Mesothelial cell of epicardium (in vitro differentiated cells): ENCODE measurements at regions not wholly inside any gene's neighbourhood (a gene's known extent, or its start where the extent isn't known, plus 50 kb on each side); places are given as distances from the start of the nearest gene placed in this dataset.
A peak's percentile ranks its signal among the peaks of the same experiment; 100 is the strongest.

Experiments used
- DNase-seq, 2 experiments: peaks; one replicate each; pipeline ENCODE4 v3.0.0; 2021; ENCODE audit warnings: low spot score in 2 of 2; ENCODE audit not compliant: unreplicated experiment in 2 of 2
- H3K27ac Mint-ChIP-seq: 2 replicates; pipeline ENCODE4 v1.8.0; 2021; ENCODE audit warnings: mixed read lengths
- H3K27me3 Mint-ChIP-seq: 2 replicates; pipeline ENCODE4 v1.8.0; 2021; ENCODE audit warnings: low read depth, mixed read lengths
- H3K36me3 Mint-ChIP-seq: 2 replicates; pipeline ENCODE4 v1.8.0; 2021; ENCODE audit warnings: mixed read lengths
- H3K4me1 Mint-ChIP-seq: 2 replicates; pipeline ENCODE4 v1.8.0; 2021; ENCODE audit warnings: mixed read lengths
- H3K4me3 Mint-ChIP-seq: 2 replicates; pipeline ENCODE4 v1.8.0; 2021; ENCODE audit warnings: mild to moderate bottlenecking, moderate library complexity, mixed read lengths
- H3K9me3 Mint-ChIP-seq: 2 replicates; pipeline ENCODE4 v1.8.0; 2021; ENCODE audit warnings: mixed read lengths
- CTCF ChIP-seq: fragments of 200-600 bp; sonication (generic); IDR thresholded peaks from one replicate; pipeline ENCODE4 v1.5.0; 2021; ENCODE audit warnings: antibody characterized with exemption; ENCODE audit not compliant: unreplicated experiment

GRCh38 chr11:38476808-38477575 is 1879.0 kb upstream of the RAG2 start:
- no peaks in the 10 kb centered on the region for H3K4me1 Mint-ChIP-seq
- H3K36me3 Mint-ChIP-seq: no peaks in the 10 kb centered on the region
- H3K9me3 Mint-ChIP-seq: peaks cover 7% of the 10 kb centered on the region
- no peak overlapping the region for H3K27ac Mint-ChIP-seq
- DNase-seq: no peak
- no peak overlapping the region for H3K4me3 Mint-ChIP-seq
- TF ChIP-seq CTCF: no peak
- H3K27me3 Mint-ChIP-seq: no peaks in the 10 kb centered on the region

DNA sequence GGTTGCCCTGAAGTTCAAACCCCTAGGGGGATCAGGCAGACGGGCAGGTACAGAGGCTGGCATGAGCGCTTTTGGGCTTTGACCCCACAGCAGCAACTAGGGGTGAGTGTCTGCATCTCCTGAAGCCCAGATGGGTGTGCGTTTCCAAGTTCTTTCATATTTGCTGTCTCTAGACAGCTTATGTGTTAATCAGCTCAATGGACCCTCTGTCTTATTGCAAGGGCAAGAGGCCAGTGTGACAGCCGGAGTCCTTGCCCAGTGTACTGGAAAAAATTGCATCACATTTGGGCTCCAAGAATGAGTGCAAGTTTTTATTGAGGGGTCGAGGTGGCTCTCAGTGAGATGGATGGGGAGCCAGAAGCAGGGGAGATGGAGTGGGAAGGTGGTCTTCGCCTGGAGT is 1863.7 kb upstream of the RAG2 start:
- H3K4me1 Mint-ChIP-seq: peaks cover 20% of the 10 kb centered on the region

DNA sequence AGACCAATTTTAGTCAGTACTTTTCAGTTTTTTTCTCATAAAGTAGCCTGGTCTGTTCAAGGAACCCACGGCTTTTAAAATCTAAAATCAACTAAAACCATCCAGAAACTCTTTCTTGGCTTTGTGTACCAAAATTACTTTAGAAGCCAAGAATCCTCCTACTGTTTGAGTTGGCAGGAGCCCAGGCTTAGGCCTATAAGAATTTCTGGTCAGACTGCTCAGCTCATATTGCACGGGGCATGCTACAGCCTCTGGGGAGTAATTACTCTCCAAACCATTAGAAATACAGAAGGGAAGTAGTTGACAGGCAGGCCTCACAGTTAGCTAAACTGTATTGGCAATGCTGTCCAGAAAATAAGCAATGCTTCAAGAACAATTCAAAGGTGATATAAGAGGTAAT is 1862.9 kb upstream of the RAG2 start:
- H3K27ac Mint-ChIP-seq: peak overlapping the region; percentile 90
- no peaks in the 10 kb centered on the region for H3K36me3 Mint-ChIP-seq
- no peak for TF ChIP-seq CTCF
- DNase-seq: peak; percentile 48 to 64
- H3K4me3 Mint-ChIP-seq: no peak overlapping the region
- no peaks in the 10 kb centered on the region for H3K27me3 Mint-ChIP-seq
- H3K9me3 Mint-ChIP-seq: peaks cover 5% of the 10 kb centered on the region
- H3K4me1 Mint-ChIP-seq: peaks cover 20% of the 10 kb centered on the region

More for the DNA sequence above, 1863.7 kb upstream of the RAG2 start:
- peaks cover 9% of the 10 kb centered on the region for H3K9me3 Mint-ChIP-seq
- no peak overlapping the region for H3K27ac Mint-ChIP-seq
- DNase-seq: no peak
- no peak overlapping the region for H3K4me3 Mint-ChIP-seq
- no peak for TF ChIP-seq CTCF
- no peaks in the 10 kb centered on the region for H3K27me3 Mint-ChIP-seq
- H3K36me3 Mint-ChIP-seq: no peaks in the 10 kb centered on the region

- H3K4me1 Mint-ChIP-seq: peaks cover 20% of the 10 kb centered on the region
- H3K4me3 Mint-ChIP-seq: no peak overlapping the region
- H3K27me3 Mint-ChIP-seq: no peaks in the 10 kb centered on the region
- no peak for TF ChIP-seq CTCF
- peaks cover 5% of the 10 kb centered on the region for H3K9me3 Mint-ChIP-seq
- DNase-seq: no peak
- H3K27ac Mint-ChIP-seq: peak overlapping the region; percentile 90
- H3K36me3 Mint-ChIP-seq: no peaks in the 10 kb centered on the region
Observed at GRCh38 chr11:38460429-38460828, 1862.4 kb upstream of the RAG2 start.

DNA sequence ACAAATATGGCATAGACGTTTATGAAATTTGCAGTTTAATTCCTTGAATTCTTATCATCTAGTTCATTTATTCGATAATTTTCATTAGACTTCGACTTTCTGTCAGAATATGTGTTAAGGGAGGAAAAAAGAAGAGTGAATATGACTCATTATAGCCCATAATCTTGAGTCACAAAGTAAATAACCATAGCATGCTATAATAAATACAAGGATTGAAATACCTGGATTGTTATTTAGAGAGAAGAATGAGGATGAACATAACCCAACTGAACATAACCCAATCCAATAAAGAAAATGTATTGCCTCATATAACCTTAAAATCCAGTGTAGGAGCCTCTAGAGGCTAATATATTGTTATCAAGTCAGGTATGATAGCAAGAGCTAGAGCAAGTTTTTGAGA is 1858.3 kb upstream of the RAG2 start:
- no peak for TF ChIP-seq CTCF
- Mint-ChIP-seq H3K27ac (no peak overlapping the region), H3K9me3 (peaks cover 8% of the 10 kb centered on the region), H3K4me1 (peaks cover 14% of the 10 kb centered on the region), H3K36me3 (no peaks in the 10 kb centered on the region), H3K4me3 (no peak overlapping the region), H3K27me3 (no peaks in the 10 kb centered on the region)
- DNase-seq: no peak
